GM21529 (cell line): ENCODE measurements at regions not wholly inside any gene's neighbourhood (a gene's known extent, or its start where the extent isn't known, plus 50 kb on each side); places are given as distances from the start of the nearest gene placed in this dataset.

Experiments used
- ATAC-seq: cut with Tn5 transposase; IDR thresholded peaks from one replicate; pipeline ENCODE4 v1.9.1; 2021; ENCODE audit not compliant: unreplicated experiment

DNA sequence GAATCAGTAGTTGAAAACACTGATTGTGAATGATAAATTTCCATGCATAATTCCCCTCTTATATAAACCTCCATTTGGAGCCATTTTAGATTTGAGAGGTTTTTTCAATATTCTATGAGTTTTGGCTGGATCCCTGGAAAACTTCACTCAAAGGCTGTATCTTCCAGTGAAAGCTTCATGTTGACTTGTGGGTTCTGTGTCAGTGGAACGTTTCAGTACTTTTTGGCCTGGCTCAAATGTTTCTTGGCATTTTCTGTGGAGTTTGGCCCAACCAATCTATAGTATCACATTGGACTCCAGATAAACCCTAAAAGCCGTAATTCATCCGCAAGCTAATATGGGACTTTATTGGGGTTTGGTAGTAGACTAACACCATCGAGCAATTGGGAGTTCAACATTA is 172.6 kb upstream of the PRPS1L1 start:
- ATAC-seq = no peak

DNA sequence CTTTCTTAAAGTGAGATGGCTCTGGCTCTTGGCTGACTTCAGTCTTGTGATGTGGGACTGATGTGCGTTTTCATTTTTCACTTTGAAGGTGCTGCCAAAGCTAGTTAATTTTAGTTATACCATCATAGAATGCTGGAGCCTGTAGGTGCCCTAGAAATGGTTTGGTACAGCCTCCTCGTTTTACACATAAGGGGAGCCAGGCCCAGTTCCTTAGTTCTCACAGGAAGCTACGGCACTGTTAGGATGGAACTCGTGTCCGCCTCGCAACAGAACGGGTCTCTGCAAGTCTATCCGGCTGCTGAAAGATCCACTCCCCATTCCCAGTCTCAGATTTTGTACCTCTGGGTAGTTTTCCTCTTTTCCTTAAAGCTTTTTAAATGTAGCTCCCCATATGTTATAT is 173.2 kb upstream of the PRPS1L1 start:
- ATAC-seq = no peak

DNA sequence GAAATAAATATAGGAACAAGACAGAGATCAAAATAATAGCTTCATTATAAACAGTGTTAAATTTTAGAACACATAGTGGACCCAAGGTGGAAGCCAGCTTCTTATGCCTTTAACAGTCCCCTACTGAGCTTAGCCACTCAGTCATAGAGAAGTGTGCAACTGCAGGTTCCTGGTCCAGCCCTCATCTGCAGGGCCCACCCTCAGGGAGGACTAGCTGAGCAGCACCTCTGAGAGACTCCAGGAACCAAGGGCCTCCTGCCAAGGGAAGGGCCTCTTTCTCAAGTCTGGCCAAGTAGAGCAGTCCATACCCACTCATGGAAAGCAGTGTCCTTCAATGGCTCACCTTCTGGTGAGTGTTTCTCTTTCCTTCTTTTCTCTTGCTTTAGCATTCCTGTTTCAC is 173.7 kb upstream of the PRPS1L1 start:
- no peak for ATAC-seq

DNA sequence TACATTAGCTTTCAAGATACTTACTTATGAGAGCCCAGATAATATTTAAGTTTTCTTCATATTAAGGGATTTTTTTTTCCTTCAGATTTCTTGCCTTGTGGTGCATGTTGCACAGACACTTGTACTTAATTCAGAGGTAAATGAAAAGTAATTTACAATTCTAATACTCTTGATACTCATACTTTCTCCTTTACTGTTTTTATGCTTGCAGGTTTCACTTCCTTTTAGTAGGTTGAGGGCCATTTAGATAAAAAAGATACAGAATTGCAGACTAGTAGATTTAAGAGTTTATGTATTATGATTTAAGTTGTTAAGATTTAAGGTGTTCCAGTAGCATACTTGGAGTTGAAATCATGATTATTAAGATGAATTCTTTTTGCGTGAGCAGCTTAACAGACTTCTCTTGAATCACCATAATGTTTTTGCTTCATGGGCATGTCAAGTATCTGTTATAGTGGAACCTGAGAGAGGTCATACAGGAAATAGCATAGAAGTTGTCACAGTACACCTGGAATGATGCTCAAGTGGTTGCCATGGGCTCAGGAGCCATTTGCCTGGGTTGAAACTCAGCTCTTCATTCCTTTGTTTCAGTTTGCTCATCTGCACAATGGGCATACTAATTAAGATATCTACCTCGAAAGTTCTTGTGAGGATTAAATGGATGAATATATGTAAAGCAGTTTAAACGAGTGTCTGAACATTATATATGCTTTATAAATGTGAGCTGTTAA is 174.8 kb upstream of the PRPS1L1 start:
- no peak for ATAC-seq

DNA sequence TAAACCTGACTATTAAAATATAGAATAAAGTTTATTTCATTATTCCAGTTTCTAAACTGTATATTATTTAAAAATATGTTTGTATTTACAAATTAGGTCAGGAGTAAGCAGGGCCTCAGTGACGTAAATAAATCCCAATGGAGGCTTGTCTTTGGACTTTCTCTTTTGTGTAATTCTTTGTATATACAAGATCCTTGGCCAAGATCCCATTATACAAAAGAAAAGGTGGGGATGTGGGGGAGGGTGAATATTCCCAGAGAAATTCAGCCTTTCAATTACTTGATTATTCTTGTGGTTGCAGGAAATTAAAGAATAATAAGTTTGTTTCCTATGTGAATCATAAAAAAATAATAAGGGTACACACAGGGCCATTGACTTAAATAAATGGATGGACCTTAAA is 178.7 kb upstream of the PRPS1L1 start:
- no peak for ATAC-seq

DNA sequence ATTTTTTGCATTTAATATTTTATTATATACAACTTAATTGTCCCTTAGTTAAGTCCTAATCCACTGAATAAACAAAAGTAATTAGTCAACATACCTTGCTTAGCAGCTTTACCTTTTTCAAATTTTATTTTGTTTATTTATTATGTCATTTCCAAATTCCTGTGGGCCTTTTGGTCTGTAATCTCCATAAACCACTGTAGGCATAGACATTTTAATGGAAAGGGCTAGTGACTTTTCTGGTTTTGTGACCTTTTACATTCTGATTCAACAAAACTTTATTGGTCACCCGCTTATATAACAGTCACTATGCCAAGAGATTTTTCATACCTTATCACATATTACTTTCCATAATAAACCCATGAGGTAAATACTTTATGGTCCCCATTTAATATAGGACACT is 181.3 kb upstream of the PRPS1L1 start:
- no peak for ATAC-seq

DNA sequence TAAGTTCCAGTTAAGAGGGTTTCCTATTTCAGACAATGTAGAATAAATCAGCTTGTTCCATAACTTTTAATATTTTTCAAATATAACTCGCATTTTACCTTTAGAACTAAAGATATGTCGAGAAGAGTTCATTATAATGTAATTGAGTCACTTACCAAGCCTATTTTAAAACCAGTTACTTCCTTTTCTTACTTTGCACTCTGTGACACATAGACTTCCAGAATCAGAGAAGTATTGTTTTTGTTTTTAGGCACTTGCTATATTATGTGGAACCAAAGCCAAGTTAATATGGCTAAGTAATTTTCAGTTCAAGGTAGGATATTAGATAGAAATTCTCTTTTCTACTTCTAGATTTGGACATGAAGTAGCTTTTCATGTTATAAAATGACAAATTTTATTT is 182.7 kb upstream of the PRPS1L1 start:
- no peak for ATAC-seq

DNA sequence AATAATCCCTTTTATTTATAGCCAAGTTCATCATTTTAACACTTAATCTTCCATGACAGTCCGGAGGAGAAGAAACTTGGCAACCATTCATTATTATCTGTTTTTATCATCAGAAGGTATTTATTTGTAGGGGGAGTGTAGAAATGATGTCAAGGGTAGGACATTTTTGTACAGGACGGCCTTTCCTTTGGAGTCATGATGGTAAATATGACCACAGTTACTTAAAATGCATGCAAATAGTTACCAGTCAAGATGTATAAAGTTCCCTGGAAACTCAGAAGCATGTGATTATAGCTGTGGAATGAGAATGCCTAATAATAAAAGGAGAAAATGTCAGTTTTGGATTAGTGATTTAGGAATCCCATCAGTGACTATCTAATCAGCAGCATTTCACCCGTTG is 183.1 kb upstream of the PRPS1L1 start:
- no peak for ATAC-seq

DNA sequence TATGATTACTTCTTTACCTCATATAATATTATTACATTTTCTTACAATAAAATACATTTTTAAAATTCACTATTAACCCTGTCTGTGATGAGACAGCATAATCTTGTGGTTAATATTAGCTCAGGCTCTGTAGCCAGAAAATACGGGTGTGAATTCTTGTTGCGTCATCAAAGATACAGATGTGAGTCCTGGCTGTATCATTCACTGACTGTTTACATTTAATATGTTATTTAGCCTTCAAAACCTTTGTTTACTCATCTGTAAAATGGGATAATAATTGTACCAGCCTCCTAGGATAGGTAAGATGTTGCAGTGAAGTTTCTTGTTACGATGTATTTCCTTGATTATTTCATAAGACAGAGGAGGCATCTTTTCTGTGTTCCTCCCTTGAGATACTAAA is 184.7 kb upstream of the PRPS1L1 start:
- no peak for ATAC-seq

DNA sequence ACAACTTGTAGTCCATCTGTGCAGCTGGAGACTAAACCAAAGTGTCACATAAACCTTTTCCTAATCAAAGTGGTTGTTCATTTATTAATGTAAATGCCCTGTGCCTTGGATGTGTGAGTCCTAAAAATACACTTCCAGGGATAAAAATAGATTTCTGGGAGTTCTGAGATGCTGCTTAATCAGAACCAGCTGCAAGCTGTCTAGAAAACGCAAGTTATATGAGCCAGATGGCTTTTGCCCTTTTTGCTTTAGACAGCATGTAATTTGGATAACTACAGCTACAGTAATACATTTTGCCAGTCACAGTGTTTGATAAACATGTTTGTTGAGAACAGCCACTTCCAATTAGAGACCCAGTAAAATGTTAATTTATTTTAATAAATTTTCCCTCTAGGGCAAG is 185.1 kb upstream of the PRPS1L1 start:
- ATAC-seq = no peak

DNA sequence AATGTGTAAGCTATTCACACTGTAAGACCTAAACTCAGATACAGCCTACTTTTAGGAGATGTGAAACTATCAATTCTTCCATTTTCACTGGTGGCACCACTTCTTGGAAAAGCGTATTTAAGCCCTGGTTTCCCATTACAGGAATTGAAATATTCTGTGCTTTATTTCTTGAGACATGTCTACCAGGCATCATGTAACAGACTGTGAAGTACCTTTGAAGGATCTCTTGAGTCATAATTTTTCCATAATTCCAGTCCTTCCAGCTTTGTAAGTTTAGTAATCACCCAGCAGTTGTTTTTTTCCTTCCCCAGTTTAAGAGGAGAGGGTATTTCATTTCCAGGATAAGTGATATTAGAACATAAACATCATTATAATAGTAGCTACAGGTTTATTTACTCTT is 186.0 kb upstream of the PRPS1L1 start:
- ATAC-seq = no peak

DNA sequence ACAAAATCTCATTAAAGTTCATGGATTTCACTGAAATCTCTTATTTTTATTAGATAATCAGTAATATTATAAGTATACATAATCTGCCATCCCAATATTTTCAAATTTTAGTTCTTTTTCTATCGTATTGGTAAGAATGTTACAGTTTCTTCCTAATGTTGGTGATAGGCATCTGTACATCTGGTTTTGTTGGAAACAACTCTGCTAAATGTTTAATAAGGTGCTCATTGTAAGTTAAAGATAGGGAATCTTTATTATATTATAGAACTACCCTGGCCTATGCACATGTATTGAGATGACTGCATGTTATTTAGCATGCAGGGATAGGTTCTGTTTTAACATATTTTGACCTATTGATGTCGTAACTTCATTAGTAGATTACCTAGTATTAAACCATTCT is 188.6 kb upstream of the PRPS1L1 start:
- ATAC-seq = no peak

DNA sequence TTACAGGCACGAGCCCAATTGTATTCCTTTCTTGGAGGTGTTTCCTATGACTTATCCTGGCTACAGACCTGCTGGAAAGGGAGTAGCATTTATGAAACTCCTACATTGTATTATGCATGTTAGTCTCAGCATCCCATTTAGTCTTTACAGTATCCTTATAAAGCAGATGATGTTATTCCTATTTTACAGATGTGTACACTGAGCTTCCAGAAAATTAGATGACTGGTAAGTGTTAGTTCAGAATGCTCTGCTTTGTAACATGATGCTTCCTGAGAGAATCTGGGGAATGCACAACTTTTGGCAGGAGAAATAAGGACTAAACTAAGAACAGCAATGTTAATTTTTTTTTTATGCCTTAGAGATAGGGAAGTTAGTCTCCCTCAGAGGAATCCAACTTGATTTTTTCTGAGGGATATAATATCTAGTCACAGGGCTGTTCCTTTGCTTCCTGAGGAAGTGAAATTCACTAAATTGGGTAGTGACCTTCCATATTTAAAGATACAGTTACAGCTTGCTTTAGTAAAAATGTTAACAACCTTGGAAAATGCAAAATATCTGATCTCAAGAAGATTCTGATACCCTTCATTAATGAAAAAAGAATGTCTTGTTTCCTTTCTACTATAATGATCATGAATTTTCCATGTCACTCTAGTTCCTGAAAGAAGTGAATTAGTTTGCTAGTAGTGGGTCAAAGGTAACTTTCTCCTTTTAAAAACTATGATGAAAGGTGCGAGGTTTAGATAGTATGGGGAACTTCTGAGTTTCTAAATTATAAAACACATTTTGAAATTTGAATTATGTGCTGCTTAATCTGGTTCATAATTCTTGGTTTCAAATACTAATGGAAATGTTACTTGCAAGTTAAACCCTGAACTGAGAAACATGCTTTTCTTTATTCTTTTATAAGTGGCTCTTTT is 194.0 kb upstream of the PRPS1L1 start:
- no peak for ATAC-seq

DNA sequence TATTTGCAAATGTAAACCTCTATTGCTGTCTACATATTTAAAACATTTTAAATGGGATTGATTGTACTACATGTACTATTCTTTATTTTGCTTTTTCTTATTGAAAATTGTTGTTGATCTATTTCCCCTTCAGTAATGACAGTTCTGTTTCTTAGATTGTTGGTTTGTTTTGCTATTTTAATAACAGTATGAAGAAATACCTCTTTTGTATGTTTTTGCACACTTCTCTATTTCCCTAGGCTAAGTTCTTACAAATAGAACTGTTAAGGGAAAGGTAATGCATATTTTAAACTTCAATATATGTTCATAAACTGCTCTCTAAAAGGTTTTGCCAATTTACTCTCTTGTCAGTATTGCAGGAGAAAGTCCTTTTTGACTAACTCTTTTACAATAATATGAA is 195.0 kb upstream of the PRPS1L1 start:
- no peak for ATAC-seq

DNA sequence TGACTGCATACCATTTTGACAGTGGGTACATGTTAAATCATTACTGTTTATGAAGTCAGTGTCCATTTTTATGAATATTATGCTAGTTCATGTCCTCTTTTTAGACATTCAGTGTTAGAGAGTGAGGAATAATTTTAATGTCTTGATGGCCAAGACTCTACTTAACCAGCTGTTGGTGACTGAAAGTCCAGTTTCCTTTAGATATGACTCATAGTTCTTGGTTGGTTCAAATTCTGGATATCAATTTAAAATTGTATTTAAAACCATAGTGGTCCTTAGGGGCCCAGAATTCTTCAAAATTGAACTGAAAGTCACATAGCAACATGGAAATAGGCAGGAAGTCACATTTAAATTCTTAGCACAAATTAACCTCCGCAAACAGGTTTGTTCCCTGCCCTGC is 196.5 kb upstream of the PRPS1L1 start:
- no peak for ATAC-seq

DNA sequence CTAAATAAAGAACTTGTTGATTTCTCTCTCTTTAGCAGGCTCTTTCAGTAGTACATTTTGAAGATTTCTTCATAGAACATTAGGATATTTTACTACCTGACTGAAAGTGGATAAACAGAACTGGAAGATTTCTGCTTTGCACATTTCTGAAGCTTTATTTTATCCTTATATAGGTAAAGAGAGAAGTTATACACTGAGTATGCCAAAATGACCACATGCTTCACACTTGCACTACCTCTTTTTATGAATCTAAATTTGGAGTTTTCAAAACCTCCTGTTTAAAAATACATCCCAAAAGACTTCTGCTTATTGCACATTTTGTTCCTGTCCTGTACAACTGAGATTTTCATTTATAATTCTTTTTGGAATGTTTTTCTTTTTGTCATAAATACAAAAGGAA is 197.4 kb upstream of the PRPS1L1 start:
- ATAC-seq = peak; percentile 50

DNA sequence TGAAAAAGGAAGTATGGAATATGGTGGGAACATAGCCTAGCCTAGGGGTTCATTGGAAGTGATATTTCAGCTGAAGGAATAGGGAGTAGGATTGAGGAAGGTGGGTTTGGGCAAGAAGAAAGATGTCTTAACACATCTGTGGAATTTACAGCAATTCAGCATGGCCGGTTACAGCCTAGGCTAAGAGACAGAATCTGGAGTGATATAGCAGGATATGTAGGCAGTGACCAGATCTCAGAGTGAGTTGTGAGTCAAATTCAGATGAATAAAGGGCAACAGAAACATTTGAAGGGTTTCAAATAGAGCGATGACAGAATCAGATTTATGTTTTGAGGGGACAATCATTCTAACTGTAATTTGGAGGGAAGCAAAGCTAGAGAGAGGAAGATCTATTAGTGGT is 199.0 kb upstream of the PRPS1L1 start:
- ATAC-seq = no peak

DNA sequence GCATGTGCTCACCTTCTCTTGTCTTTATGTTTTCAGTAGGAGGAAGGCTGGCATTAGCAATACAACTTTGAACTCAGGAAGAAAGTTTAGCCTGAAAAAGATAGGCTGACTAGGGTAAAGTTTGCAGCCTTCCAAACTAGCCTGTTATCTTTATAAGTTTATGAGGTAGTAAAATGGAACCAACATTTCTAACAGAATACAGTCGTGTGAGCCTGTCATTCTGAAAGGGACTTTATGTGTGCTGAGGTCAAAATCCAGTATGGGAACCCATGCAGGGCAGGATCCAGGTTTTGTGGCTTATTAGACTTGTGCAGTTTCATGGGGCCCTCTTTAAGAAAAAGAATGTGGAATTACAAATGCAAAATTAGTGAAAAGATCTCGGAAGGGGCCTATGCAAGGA is 201.0 kb upstream of the PRPS1L1 start:
- ATAC-seq = no peak

DNA sequence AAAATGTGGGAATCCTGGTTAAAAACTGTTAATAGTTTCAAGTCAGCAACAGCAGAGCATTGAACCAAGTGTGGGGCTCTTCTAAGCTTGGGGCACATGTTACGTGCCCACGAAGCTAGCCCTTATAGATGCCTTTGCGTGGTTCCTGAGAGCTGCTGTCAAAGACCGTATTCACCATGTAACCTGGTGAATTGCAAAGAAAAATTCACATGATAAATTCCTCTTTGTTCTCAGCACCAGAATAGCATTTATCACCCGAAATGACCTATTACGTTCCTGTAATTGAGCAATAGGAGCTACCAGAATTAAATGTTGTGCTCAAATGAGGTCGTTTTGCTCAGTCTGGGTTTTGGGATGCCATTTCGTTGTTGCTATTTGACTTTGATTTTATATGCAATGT is 202.6 kb upstream of the PRPS1L1 start:
- no peak for ATAC-seq

DNA sequence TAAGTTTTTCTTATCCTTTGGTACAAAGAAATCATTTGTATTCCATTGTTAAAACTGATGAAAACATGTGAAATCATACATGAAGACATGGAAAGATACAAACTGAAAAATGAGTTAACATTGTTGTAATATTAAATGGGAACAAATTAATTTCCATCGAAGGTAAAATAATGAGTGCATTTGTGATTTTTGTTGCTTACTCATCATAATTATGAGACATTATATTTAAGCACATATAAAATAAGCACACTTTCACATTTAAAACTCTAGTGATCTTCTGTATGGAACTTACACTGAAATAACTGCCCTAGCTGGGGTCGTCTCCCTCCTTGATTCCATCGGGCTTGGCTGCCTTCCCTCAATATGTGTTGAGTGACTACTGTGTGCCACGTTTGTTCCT is 204.2 kb upstream of the PRPS1L1 start:
- ATAC-seq = no peak

DNA sequence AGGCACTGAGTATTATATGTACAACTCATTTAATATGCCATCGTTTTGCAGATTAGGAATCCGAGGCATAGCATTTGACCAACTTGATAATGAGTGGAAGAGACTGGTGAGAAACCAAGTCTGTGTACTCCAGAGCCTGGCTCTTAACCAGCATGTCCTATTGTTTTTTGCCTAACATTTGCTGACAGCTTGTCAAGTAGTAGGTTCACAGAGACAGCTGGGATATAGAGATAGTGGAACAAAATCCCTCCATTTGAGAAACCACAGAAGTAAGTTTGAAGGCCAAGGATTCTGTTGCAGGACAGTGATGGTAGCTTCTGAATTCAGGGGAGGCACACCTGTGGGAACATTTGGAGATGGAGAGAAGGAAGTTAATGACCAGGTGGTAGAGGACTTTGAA is 206.9 kb upstream of the PRPS1L1 start:
- no peak for ATAC-seq

DNA sequence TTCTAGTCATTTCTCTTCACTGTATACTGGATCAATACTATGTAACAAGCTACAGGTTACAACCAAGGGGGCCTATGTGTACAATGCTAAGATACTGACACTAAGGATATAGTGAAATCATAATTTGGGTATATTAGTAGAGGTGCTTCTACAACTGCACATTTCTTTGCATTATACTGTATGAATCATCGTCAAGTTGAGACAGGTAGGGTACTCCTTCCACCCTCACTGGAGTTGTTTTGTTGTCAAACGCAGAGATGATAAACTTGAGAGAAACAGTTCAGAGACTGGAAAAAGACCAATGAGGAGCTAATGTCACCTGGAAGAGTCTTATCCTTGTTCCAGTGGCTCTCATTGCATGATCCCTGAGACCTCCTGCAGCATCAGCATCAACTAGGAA is 208.2 kb upstream of the PRPS1L1 start:
- no peak for ATAC-seq

DNA sequence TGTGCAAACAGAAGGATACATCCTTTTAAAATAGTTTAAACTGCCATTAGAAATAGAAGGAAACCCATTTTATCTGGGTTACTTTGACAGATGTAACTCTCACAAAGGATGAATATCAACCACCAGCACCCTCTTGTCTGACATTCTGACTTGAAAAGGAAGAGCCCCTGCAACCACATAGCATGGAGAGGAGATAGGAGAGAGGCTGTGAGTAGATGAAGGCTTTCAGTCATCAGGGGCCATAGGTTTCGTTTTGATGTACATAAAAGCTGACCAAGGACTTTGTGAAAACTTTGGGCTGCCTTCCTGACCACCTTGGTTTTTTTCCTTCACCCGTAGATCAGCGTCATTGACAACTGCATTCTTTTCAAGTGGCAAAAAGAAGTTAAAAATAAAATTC is 211.6 kb upstream of the PRPS1L1 start:
- no peak for ATAC-seq
